CD14-positive monocyte (primary cell): ENCODE measurements at regions not wholly inside any gene's neighbourhood (a gene's known extent, or its start where the extent isn't known, plus 50 kb on each side); places are given as distances from the start of the nearest gene placed in this dataset.

ENCODE experiments used
- DNase-seq, 3 donors: peaks; one replicate each; pipeline ENCODE4 v3.0.0-alpha.2; 2011 to 2022
- H2AFZ ChIP-seq: 2 replicates; pipeline ENCODE4 v1.6.0; 2012; ENCODE audit warnings: mild to moderate bottlenecking, low read depth, low read length, inconsistent platforms; ENCODE audit not compliant: insufficient read depth, poor library complexity, severe bottlenecking
- H3K27ac ChIP-seq, 2 donors: 1 replicate in 1 of 2; 2 replicates in 1 of 2; pipeline ENCODE4 v1.5.1; 2012 to 2013; ENCODE audit warnings: low read length in 2 of 2, control low read depth in 1 of 2, inconsistent platforms in 1 of 2, low read depth in 1 of 2, mild to moderate bottlenecking in 1 of 2
- H3K27me3 ChIP-seq, 2 donors: one replicate each; pipeline versions ENCODE4 v1.6.0 to v1.6.1; 2011 to 2013; ENCODE audit warnings: low read length in 2 of 2; ENCODE audit not compliant: control insufficient read depth in 2 of 2, insufficient read depth in 2 of 2
- H3K36me3 ChIP-seq, 2 donors: replicated peaks in 1 of 2; 1 replicate in 1 of 2; 2 replicates in 1 of 2; pipeline versions ENCODE4 v1.5.1 to v1.6.1; 2012 to 2013; ENCODE audit warnings: low read length in 2 of 2, control low read depth in 1 of 2, inconsistent platforms in 1 of 2, mild to moderate bottlenecking in 1 of 2; ENCODE audit not compliant: insufficient read depth in 2 of 2, control insufficient read depth in 1 of 2
- H3K4me1 ChIP-seq, 2 donors: 1 replicate in 1 of 2; 2 replicates in 1 of 2; pipeline versions ENCODE4 v1.5.1 to v1.6.1; 2012 to 2013; ENCODE audit warnings: low read length in 2 of 2, control low read depth in 1 of 2, inconsistent platforms in 1 of 2, mild to moderate bottlenecking in 1 of 2, moderate library complexity in 1 of 2; ENCODE audit not compliant: insufficient read depth in 2 of 2, control insufficient read depth in 1 of 2
- H3K4me2 ChIP-seq: replicated peaks from 2 replicates; pipeline ENCODE3; 2012; ENCODE audit warnings: low read length, moderate library complexity, mild to moderate bottlenecking; ENCODE audit not compliant: poor library complexity, severe bottlenecking; ENCODE audit errors: extremely low read depth
- H3K4me3 ChIP-seq, 3 experiments: fragments of 200-600 bp in 1 of 3; sonication (generic) in 1 of 3; replicated peaks in 1 of 3; 1 replicate in 2 of 3; 2 replicates in 1 of 3; pipeline ENCODE4 v1.5.1; 2011 to 2013; ENCODE audit warnings: low read length in 3 of 3, mild to moderate bottlenecking in 3 of 3, control low read depth in 2 of 3, low read depth in 2 of 3, inconsistent platforms in 1 of 3, moderate library complexity in 1 of 3
- H3K79me2 ChIP-seq: 2 replicates; pipeline ENCODE4 v1.6.0; 2012; ENCODE audit warnings: mild to moderate bottlenecking, control low read depth, inconsistent platforms, low read length, moderate library complexity; ENCODE audit not compliant: insufficient read depth
- H3K9ac ChIP-seq: 2 replicates; pipeline ENCODE4 v1.6.0; 2017; ENCODE audit warnings: low read length, mild to moderate bottlenecking; ENCODE audit not compliant: insufficient read depth, poor library complexity, severe bottlenecking
- H3K9me3 ChIP-seq, 2 donors: replicated peaks in 1 of 2; 1 replicate in 1 of 2; 2 replicates in 1 of 2; pipeline versions ENCODE4 v1.5.1 to v1.6.1; 2012 to 2013; ENCODE audit warnings: low read length in 2 of 2, control low read depth in 1 of 2; ENCODE audit not compliant: control insufficient read depth in 1 of 2, insufficient read depth in 1 of 2
- H4K20me1 ChIP-seq: 2 replicates; pipeline ENCODE4 v1.6.0; 2012; ENCODE audit warnings: mild to moderate bottlenecking, low read length, control low read depth, moderate library complexity; ENCODE audit not compliant: insufficient read depth
- H3K27ac Mint-ChIP-seq, 7 donors: one replicate each; pipeline ENCODE4 v1.8.0; 2020; ENCODE audit warnings: mild to moderate bottlenecking in 7 of 7, mixed read lengths in 7 of 7, moderate library complexity in 6 of 7, inconsistent platforms in 2 of 7
- H3K27me3 Mint-ChIP-seq, 3 donors: one replicate each; pipeline ENCODE4 v1.8.0; 2021 to 2022; ENCODE audit warnings: low read depth in 3 of 3, mild to moderate bottlenecking in 3 of 3, mixed read lengths in 3 of 3, moderate library complexity in 3 of 3, inconsistent platforms in 1 of 3
- H3K36me3 Mint-ChIP-seq, 2 donors: one replicate each; pipeline ENCODE4 v1.8.0; 2020; ENCODE audit warnings: mixed read lengths in 2 of 2, inconsistent platforms in 1 of 2, mild to moderate bottlenecking in 1 of 2
- H3K4me1 Mint-ChIP-seq: one replicate; pipeline ENCODE4 v1.8.0; 2020; ENCODE audit warnings: mild to moderate bottlenecking, mixed read lengths
- H3K4me3 Mint-ChIP-seq, 2 donors: one replicate each; pipeline ENCODE4 v1.8.0; 2020; ENCODE audit warnings: mild to moderate bottlenecking in 2 of 2, mixed read lengths in 2 of 2, moderate library complexity in 1 of 2
- H3K9me3 Mint-ChIP-seq, 7 donors: one replicate each; pipeline ENCODE4 v1.8.0; 2020 to 2022; ENCODE audit warnings: mixed read lengths in 7 of 7, mild to moderate bottlenecking in 6 of 7, moderate library complexity in 6 of 7, inconsistent platforms in 2 of 7
- WGBS: methylation state at CpG from one replicate; pipeline ENCODE4 v1.1.5; 2013; ENCODE audit warnings: missing lambda C conversion rate; ENCODE audit not compliant: insufficient coverage; 5-methylcytosine and 5-hydroxymethylcytosine counted together
- intact Hi-C, 2 donors: fragments of 100-400 bp; cut with micrococcal nuclease; formaldehyde crosslinking; loops; one replicate each; pipeline versions ENCODE4 v1.15.0 to v1.15.1; 2023
- TF ChIP-seq, protein P1 (sequence below): fragments of 200-600 bp; IDR thresholded peaks from one replicate; pipeline ENCODE4 v1.8.0; 2022; ENCODE audit warnings: antibody characterized with exemption, mild to moderate bottlenecking

GRCh38 chr9:16120727-16121126 is 567.9 kb downstream of the CCDC171 start:
- intact Hi-C loops = no loop called here
- Mint-ChIP-seq H3K27ac (no peak overlapping the region), H3K9me3 (peaks cover 0 to 6% (median 3%) of the 10 kb centered on the region in 7 donors), H3K36me3 (no peaks in the 10 kb centered on the region), H3K4me1 (no peaks in the 10 kb centered on the region), H3K4me3 (no peak overlapping the region), H3K27me3 (no peaks in the 10 kb centered on the region)
- no peak for DNase-seq
- Histone ChIP-seq H3K4me1 (no peaks in the 10 kb centered on the region), H3K36me3 (no peaks in the 10 kb centered on the region), H3K9me3 (no peaks in the 10 kb centered on the region), H3K79me2 (no peaks in the 10 kb centered on the region), H4K20me1 (no peaks in the 10 kb centered on the region), H2AFZ (no peak overlapping the region), H3K4me3 (no peak overlapping the region), H3K9ac (no peak overlapping the region), H3K27me3 (no peaks in the 10 kb centered on the region), H3K27ac (no peak overlapping the region), H3K4me2 (no peak overlapping the region)
- 100% methylated on average over 3 of the region's 7 CpGs for WGBS
- TF ChIP-seq, protein P1, sequence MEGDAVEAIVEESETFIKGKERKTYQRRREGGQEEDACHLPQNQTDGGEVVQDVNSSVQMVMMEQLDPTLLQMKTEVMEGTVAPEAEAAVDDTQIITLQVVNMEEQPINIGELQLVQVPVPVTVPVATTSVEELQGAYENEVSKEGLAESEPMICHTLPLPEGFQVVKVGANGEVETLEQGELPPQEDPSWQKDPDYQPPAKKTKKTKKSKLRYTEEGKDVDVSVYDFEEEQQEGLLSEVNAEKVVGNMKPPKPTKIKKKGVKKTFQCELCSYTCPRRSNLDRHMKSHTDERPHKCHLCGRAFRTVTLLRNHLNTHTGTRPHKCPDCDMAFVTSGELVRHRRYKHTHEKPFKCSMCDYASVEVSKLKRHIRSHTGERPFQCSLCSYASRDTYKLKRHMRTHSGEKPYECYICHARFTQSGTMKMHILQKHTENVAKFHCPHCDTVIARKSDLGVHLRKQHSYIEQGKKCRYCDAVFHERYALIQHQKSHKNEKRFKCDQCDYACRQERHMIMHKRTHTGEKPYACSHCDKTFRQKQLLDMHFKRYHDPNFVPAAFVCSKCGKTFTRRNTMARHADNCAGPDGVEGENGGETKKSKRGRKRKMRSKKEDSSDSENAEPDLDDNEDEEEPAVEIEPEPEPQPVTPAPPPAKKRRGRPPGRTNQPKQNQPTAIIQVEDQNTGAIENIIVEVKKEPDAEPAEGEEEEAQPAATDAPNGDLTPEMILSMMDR = no peak

GRCh38 chr9:16121168-16121567 is 568.3 kb downstream of the CCDC171 start:
- intact Hi-C loops = no loop called here
- H3K9me3 Mint-ChIP-seq = peaks cover 0 to 5% (median 3%) of the 10 kb centered on the region in 7 donors
- H3K27me3 Mint-ChIP-seq = no peaks in the 10 kb centered on the region
- TF ChIP-seq, protein P1 = no peak
- H3K27ac Mint-ChIP-seq = no peak overlapping the region
- WGBS = no CpG with 5 or more reads among the region's 9 CpGs
- no peak overlapping the region for H3K27ac ChIP-seq
- H3K4me1 Mint-ChIP-seq = no peaks in the 10 kb centered on the region
- no peaks in the 10 kb centered on the region for H3K36me3 Mint-ChIP-seq
- H3K9me3 ChIP-seq = no peaks in the 10 kb centered on the region
- no peaks in the 10 kb centered on the region for H4K20me1 ChIP-seq
- no peaks in the 10 kb centered on the region for H3K79me2 ChIP-seq
- no peak overlapping the region for H3K4me3 Mint-ChIP-seq
- no peak overlapping the region for H3K4me3 ChIP-seq
- H3K4me2 ChIP-seq = no peak overlapping the region
- DNase-seq = no peak
- no peaks in the 10 kb centered on the region for H3K27me3 ChIP-seq
- no peak overlapping the region for H3K9ac ChIP-seq
- H3K4me1 ChIP-seq = no peaks in the 10 kb centered on the region
- H2AFZ ChIP-seq = no peak overlapping the region
- H3K36me3 ChIP-seq = no peaks in the 10 kb centered on the region
